ENCODE measurements at regions not wholly inside any gene's neighbourhood (a gene's known extent, or its start where the extent isn't known, plus 50 kb on each side); places are given as distances from the start of the nearest gene placed in this dataset.

GRCh38 chr10:60450291-60450690, 60.6 kb upstream of the ANK3 start:
- H3K9me3 Mint-ChIP-seq = no peaks in the 10 kb centered on the region

GRCh38 chr10:60448246-60448645, 58.6 kb upstream of the ANK3 start:
- H3K27ac Mint-ChIP-seq = no peak overlapping the region
- ATAC-seq = no peak
- H3K36me3 Mint-ChIP-seq = no peaks in the 10 kb centered on the region
- no peaks in the 10 kb centered on the region for H3K27me3 Mint-ChIP-seq
- no peaks in the 10 kb centered on the region for H3K9me3 Mint-ChIP-seq
- peaks cover 15% of the 10 kb centered on the region for H3K4me1 Mint-ChIP-seq
- no peak overlapping the region for H3K4me3 Mint-ChIP-seq

More at GRCh38 chr10:60450291-60450690, 60.6 kb upstream of the ANK3 start:
- Mint-ChIP-seq H3K27ac (no peak overlapping the region), H3K4me1 (peaks cover 30% of the 10 kb centered on the region), H3K27me3 (no peaks in the 10 kb centered on the region), H3K36me3 (no peaks in the 10 kb centered on the region), H3K4me3 (no peak overlapping the region)
- no peak for ATAC-seq

- Mint-ChIP-seq H3K36me3 (no peaks in the 10 kb centered on the region), H3K4me1 (peaks cover 9% of the 10 kb centered on the region), H3K27me3 (no peaks in the 10 kb centered on the region), H3K4me3 (no peak overlapping the region), H3K27ac (no peak overlapping the region), H3K9me3 (no peaks in the 10 kb centered on the region)
- ATAC-seq = no peak
Measured at GRCh38 chr10:60446851-60447250, 57.2 kb upstream of the ANK3 start.

GRCh38 chr10:60446070-60446833, 56.6 kb upstream of the ANK3 start:
- no peaks in the 10 kb centered on the region for H3K9me3 Mint-ChIP-seq
- H3K36me3 Mint-ChIP-seq = no peaks in the 10 kb centered on the region
- no peak overlapping the region for H3K27ac Mint-ChIP-seq
- H3K4me3 Mint-ChIP-seq = no peak overlapping the region
- no peaks in the 10 kb centered on the region for H3K27me3 Mint-ChIP-seq
- H3K4me1 Mint-ChIP-seq = peaks cover 9% of the 10 kb centered on the region
- no peak for ATAC-seq

GRCh38 chr10:60444494-60445064, 54.9 kb upstream of the ANK3 start:
- H3K4me3 Mint-ChIP-seq = no peak overlapping the region
- ATAC-seq = no peak
- no peak overlapping the region for H3K27ac Mint-ChIP-seq
- H3K9me3 Mint-ChIP-seq = no peaks in the 10 kb centered on the region
- peaks cover 9% of the 10 kb centered on the region for H3K4me1 Mint-ChIP-seq
- no peaks in the 10 kb centered on the region for H3K36me3 Mint-ChIP-seq
- no peaks in the 10 kb centered on the region for H3K27me3 Mint-ChIP-seq

- H3K27ac Mint-ChIP-seq = no peak overlapping the region
- no peak overlapping the region for H3K4me3 Mint-ChIP-seq
- H3K27me3 Mint-ChIP-seq = no peaks in the 10 kb centered on the region
- no peaks in the 10 kb centered on the region for H3K9me3 Mint-ChIP-seq
- no peaks in the 10 kb centered on the region for H3K36me3 Mint-ChIP-seq
- no peak for ATAC-seq
- peaks cover 9% of the 10 kb centered on the region for H3K4me1 Mint-ChIP-seq
Measured at GRCh38 chr10:60443346-60443745, 53.7 kb upstream of the ANK3 start.

- ATAC-seq = no peak
- no peaks in the 10 kb centered on the region for H3K9me3 Mint-ChIP-seq
- no peak overlapping the region for H3K27ac Mint-ChIP-seq
- no peak overlapping the region for H3K4me3 Mint-ChIP-seq
- H3K36me3 Mint-ChIP-seq = no peaks in the 10 kb centered on the region
- no peaks in the 10 kb centered on the region for H3K4me1 Mint-ChIP-seq
- H3K27me3 Mint-ChIP-seq = no peaks in the 10 kb centered on the region
Measured at GRCh38 chr10:60441515-60441914, 51.8 kb upstream of the ANK3 start.

GRCh38 chr10:60439641-60440040, 50.0 kb upstream of the ANK3 start:
- ATAC-seq = no peak
- no peaks in the 10 kb centered on the region for H3K36me3 Mint-ChIP-seq
- H3K4me1 Mint-ChIP-seq = no peaks in the 10 kb centered on the region
- no peak overlapping the region for H3K4me3 Mint-ChIP-seq
- no peaks in the 10 kb centered on the region for H3K27me3 Mint-ChIP-seq
- no peaks in the 10 kb centered on the region for H3K9me3 Mint-ChIP-seq
- H3K27ac Mint-ChIP-seq = no peak overlapping the region
